Activated T-helper 1 cell treated with anti-CD3 and anti-CD28 coated beads, Interleukin-12 subunit alpha, Interleukin-12 subunit beta, Interleukin-2, Interleukin-4 antibody, amounts not matched to agents 30 ng/mL and 10 ng/mL and 1 ng/mL, durations not matched to agents 14 hours and 24 hours and 36 hours (primary cell): ENCODE measurements at regions not wholly inside any gene's neighbourhood (a gene's known extent, or its start where the extent isn't known, plus 50 kb on each side); places are given as distances from the start of the nearest gene placed in this dataset.
A peak's percentile ranks its signal among the peaks of the same experiment; 100 is the strongest.
"Not testable (repeated sequence)": the region's sequence is repeated elsewhere in the genome, so short reads cannot be mapped to it uniquely, and the experiment has no call there.

Experiments
- DNase-seq: peaks from one replicate; pipeline ENCODE4 v3.0.0; 2021; ENCODE audit warnings: low spot score
- H3K27ac Mint-ChIP-seq: one replicate; pipeline ENCODE4 v1.8.0; 2021; ENCODE audit warnings: mild to moderate bottlenecking, mixed read lengths
- H3K27me3 Mint-ChIP-seq: one replicate; pipeline ENCODE4 v1.8.0; 2022; ENCODE audit warnings: mild to moderate bottlenecking, moderate library complexity, mixed read lengths; ENCODE audit not compliant: insufficient read depth
- H3K36me3 Mint-ChIP-seq: one replicate; pipeline ENCODE4 v1.8.0; 2021; ENCODE audit warnings: low read depth, mixed read lengths
- H3K4me1 Mint-ChIP-seq: one replicate; pipeline ENCODE4 v1.8.0; 2021; ENCODE audit warnings: low read depth, mixed read lengths
- H3K4me3 Mint-ChIP-seq: one replicate; pipeline ENCODE4 v1.8.0; 2021; ENCODE audit warnings: mild to moderate bottlenecking, moderate library complexity, mixed read lengths
- H3K9me3 Mint-ChIP-seq: one replicate; pipeline ENCODE4 v1.8.0; 2021; ENCODE audit warnings: mixed read lengths
- intact Hi-C: fragments of 100-400 bp; cut with micrococcal nuclease; formaldehyde crosslinking; loops from one replicate; pipeline ENCODE4 v1.15.1; 2024

DNA sequence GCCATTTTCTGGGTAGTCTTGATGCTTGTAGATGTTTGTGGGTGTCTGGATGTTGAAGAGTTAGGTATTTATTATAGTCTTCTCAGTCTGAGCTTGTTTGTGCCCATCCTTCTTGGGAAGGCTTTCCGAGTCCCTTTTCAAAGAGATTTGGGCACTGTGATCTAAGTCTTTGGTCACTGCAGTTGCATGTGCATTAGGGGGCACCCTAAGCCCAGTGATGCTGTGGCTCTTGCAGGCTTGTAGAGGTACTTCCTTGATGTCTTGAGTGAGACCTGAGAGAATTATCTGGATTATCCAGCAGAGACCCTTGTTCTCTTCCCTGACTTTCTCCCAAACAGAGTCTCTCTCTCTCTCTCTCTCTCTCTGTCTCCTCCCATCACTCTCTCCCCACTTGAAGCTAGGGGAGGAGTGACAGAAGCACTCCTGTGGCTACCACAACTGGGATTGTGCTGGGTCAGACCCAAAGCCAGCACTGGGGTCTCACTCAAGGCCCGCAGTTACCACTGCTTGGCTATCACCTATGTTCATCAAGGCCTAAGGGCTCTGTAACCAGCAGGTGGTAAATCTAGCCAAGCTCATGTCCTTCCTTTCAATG lies 68.5 kb downstream of the TMCO5A start:
- Mint-ChIP-seq H3K36me3 (no peaks in the 10 kb centered on the region), H3K27me3 (peaks cover 7% of the 10 kb centered on the region), H3K9me3 (no peaks in the 10 kb centered on the region), H3K27ac (no peak overlapping the region), H3K4me3 (no peak overlapping the region), H3K4me1 (no peaks in the 10 kb centered on the region)
- intact Hi-C loops: loop anchor here (1.0 to 2.0 kb wide), 2 partner anchors 351 to 388 kb away; no protein-coding TSS in a partner anchor
- DNase-seq: peak; percentile 10

DNA sequence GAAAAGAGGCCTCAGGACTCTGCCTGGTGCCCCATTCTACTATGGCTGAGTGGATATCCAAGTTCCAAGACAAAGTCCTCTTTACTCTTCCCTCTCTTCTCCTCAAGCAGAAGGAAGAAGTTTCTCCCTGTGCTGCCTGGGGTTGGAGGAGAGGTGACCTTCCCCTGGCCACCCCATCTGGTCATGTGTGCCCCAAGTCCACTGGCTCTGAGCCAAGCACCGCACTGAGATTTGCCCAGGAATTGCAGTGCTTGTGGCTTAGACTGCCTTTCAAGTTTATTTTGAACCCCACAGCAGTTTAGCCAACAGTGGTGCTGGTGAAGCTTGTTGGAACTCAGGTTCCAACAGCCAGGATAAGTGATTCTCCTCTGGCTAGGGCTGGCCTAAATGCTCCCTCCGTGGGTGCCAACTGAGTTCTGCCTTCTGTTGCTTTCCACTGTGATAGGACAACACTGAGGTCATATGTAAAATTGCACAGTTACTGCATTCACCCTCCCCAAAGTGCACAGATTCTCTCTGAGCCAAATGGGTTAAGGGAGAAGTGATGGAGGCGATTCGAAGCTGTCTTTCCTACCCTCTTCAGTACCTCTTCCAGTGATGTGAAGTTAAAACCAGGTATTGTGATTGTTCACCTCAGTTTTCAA lies 69.9 kb downstream of the TMCO5A start:
- no peaks in the 10 kb centered on the region for H3K9me3 Mint-ChIP-seq
- DNase-seq: no peak
- H3K36me3 Mint-ChIP-seq: no peaks in the 10 kb centered on the region
- intact Hi-C loops: no loop called here
- no peaks in the 10 kb centered on the region for H3K4me1 Mint-ChIP-seq
- no peak overlapping the region for H3K4me3 Mint-ChIP-seq
- H3K27me3 Mint-ChIP-seq: peaks cover 4% of the 10 kb centered on the region
- no peak overlapping the region for H3K27ac Mint-ChIP-seq

DNA sequence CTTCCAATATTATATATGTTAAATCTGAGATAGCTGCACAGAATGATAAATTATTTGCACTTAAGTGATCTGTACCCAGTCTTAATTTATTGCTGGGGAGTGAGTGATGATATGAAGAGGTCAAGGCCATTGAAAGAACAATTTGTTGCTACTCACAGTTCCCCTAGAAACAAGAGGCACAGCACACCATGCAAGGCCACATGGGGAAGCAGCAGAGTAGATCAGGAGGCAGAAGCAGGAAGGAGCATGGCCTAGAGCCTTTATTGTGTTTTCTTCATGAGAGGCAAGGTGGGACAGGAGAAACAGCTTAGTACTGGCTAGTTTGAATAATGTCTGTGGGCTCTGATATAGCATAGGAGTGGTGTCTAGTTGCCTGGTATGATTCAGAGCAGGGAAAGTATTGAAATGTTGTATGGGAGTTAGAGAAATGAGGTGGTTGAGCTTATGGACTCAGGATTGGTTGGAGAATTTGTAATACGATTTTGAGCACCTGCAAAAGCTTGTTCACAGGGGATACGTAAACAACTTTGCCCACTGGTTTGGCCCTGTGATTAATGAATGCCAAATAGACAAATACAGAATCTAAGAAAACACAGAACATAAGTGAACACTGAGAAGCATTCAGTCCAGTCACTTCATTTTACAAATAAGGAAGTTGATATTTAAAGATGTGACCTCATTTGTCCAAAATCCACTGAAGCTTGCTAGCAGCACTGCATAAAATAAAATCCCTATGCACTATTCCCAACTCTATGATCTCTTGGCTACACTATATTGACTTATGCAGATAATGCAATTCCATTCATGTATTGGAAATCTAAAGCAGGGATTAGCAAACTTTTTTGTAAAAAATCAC lies 71.7 kb downstream of the TMCO5A start:
- Mint-ChIP-seq H3K4me3 (no peak overlapping the region), H3K4me1 (no peaks in the 10 kb centered on the region), H3K27me3 (peaks cover 4% of the 10 kb centered on the region), H3K36me3 (no peaks in the 10 kb centered on the region), H3K27ac (no peak overlapping the region), H3K9me3 (no peaks in the 10 kb centered on the region)
- no peak for DNase-seq
- intact Hi-C loops: no loop called here

DNA sequence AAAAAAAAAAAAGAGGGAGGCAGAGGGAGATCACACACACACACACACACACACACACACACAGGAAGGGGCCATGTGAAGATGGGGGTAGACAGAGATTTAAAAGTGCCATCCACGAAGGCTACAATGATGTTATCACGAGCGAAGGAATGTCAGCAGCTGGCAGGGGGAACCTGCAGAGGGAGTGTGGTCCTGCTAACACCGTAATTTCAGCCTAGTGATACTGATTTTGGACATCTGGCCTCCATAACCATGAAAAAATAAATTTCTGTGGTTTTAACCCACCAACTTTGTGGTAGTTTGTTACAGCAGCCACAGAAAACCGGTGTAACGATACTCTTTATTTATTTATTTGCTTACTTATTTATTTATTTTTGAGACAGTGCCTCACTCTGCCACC lies 76.0 kb downstream of the TMCO5A start:
- Mint-ChIP-seq H3K4me1 (no peaks in the 10 kb centered on the region), H3K27me3 (no peaks in the 10 kb centered on the region), H3K36me3 (no peaks in the 10 kb centered on the region), H3K27ac (no peak overlapping the region), H3K4me3 (no peak overlapping the region), H3K9me3 (no peaks in the 10 kb centered on the region)
- intact Hi-C loops: no loop called here
- no peak for DNase-seq

DNA sequence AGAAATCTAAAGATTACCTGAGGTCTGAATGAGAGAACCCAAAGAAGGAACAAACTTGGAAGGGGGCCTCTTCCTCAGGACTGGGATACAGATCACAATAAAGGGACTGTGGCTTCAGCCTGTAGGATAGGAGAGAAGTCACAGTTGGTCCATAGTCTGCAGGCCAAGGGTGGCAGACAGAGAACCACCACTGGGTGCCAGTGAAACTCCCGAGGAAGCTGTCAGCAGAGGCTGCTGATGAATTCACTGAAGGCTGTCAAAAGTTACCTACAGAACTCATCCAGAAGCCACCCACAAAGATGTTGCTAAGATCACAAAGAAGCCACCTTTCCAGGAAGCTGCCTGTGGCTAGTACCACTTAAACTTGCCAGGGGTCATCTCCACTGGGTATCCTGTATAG lies 78.5 kb downstream of the TMCO5A start:
- H3K27ac Mint-ChIP-seq: no peak overlapping the region
- no peak for DNase-seq
- H3K36me3 Mint-ChIP-seq: no peaks in the 10 kb centered on the region
- H3K4me3 Mint-ChIP-seq: no peak overlapping the region
- no peaks in the 10 kb centered on the region for H3K4me1 Mint-ChIP-seq
- intact Hi-C loops: no loop called here
- no peaks in the 10 kb centered on the region for H3K27me3 Mint-ChIP-seq
- no peaks in the 10 kb centered on the region for H3K9me3 Mint-ChIP-seq

DNA sequence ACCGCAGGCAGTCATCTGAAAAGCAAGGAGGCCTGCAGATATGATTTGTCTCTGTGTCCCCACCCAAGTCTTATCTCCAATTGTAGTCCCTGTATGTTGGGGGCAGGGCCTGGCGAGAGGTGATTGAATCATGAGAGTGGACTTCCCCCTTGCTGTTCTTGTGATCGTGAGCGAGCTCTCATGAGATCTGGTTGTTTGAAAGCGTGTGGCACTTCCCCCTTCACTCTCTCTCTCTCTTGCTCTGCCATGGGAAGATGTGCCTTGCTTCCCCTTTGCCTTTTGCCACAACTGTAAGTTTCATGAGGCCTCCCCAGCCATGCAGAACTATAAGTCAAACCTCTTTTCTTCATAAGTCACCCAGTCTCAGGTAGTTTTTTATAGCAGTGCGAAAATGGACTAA lies 83.3 kb downstream of the TMCO5A start:
- Mint-ChIP-seq H3K4me1 (no peaks in the 10 kb centered on the region), H3K9me3 (no peaks in the 10 kb centered on the region), H3K27ac (no peak overlapping the region), H3K4me3 (no peak overlapping the region), H3K36me3 (no peaks in the 10 kb centered on the region), H3K27me3 (peaks cover 6% of the 10 kb centered on the region)
- no peak for DNase-seq
- intact Hi-C loops: no loop called here

DNA sequence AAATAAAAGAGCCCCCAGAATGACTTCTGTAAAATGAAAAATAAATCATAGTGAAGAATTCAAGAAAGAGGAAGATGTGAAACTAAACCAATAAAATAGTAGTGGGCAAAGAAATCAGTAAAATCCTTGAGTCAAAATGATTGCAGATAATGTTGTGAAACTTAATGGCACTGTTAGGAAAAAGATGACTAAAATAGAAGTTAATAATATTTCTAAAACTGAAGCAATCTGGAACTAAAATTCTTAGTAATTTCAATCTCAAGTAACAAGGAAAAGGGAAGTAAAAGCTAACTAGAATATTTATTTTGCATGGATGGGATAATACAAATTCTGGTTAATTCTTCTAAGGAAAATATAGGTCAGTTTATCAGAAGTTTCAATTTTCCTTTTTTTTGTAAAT lies 84.6 kb downstream of the TMCO5A start:
- no peaks in the 10 kb centered on the region for H3K4me1 Mint-ChIP-seq
- H3K4me3 Mint-ChIP-seq: no peak overlapping the region
- no peak overlapping the region for H3K27ac Mint-ChIP-seq
- no peaks in the 10 kb centered on the region for H3K36me3 Mint-ChIP-seq
- DNase-seq: no peak
- intact Hi-C loops: no loop called here
- H3K27me3 Mint-ChIP-seq: peaks cover 7% of the 10 kb centered on the region
- H3K9me3 Mint-ChIP-seq: no peaks in the 10 kb centered on the region

DNA sequence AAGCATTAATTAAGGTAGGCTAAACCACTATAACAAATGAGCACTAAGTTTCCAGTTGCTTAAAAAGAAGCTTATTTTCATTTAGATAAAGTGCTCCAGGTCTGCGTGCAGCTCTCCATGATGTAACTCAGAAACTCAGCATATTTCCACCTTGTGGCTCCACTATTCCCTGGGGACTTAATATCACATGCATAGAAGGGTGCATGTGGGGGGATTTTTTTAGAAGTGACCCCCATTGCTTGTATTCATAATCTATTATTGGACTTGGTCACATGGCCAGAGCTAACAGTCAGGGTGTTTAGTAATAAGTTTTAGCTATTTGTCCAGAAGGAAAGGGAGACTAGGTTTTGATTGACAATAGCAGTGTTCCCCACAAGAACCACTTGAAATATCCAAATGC lies 86.8 kb downstream of the TMCO5A start:
- Mint-ChIP-seq H3K36me3 (no peaks in the 10 kb centered on the region), H3K4me1 (no peaks in the 10 kb centered on the region), H3K27ac (no peak overlapping the region), H3K27me3 (peaks cover 10% of the 10 kb centered on the region), H3K9me3 (no peaks in the 10 kb centered on the region), H3K4me3 (no peak overlapping the region)
- DNase-seq: no peak
- intact Hi-C loops: no loop called here

DNA sequence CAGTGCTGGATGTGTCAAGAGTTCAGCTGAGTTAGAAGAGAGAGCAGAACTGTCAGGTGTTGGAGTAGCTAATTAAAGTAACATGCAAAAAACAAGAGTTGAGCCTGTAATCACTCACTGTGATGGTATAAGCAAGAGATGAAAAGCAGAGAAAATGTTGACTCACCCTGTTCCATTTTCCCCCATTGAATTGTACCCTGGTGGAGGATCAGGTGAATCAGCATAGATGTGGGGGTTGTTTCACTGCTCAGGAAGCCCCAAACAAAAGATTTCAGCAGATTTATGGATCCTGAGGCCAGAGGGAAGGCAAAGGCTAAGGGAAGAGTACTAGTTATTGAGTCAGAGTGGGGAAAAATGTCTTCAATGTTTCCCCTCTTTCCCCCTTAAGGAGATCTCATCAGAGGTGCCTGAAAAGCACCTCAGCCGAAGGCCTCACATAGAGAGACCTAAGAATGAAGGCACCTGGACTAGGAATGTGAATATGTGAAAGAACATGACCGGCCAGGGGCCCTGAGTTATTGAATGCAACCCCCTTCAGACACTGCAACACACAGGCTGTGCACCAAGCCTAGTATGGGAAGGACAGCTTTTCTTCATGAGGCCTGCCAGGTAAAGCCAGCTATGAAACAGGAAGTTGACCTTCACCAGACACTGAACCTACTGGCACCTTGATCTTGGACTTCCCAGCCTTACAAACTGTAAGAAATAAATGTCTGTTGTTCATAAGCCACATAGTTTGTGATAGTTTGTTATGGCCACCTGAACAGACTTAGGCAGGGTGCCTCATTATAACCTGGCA lies 90.1 kb downstream of the TMCO5A start:
- no peak overlapping the region for H3K4me3 Mint-ChIP-seq
- intact Hi-C loops: no loop called here
- no peaks in the 10 kb centered on the region for H3K4me1 Mint-ChIP-seq
- H3K9me3 Mint-ChIP-seq: no peaks in the 10 kb centered on the region
- H3K36me3 Mint-ChIP-seq: no peaks in the 10 kb centered on the region
- H3K27me3 Mint-ChIP-seq: peaks cover 11% of the 10 kb centered on the region
- DNase-seq: no peak
- H3K27ac Mint-ChIP-seq: no peak overlapping the region

DNA sequence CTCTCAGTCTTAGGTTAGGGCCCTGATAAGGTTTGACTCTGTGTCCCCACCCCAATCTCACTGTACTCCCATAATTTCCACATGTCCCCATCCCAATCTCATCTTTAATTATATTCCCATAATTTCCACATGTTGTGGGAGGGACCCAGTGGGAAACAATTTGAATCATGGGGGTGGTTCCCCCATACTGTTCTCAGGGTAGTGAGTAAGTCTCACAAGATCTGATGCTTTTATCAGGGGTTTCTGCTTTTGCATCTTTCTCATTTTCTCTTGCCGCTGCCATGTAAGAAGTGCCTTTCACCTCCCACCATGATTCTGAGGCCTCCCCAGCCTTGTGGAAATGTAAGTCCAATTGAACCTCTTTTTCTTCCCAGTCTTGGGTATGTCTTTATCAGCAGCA lies 91.2 kb downstream of the TMCO5A start:
- DNase-seq, H3K4me3 Mint-ChIP-seq, intact Hi-C loops, H3K27me3 Mint-ChIP-seq, H3K9me3 Mint-ChIP-seq, H3K4me1 Mint-ChIP-seq, H3K36me3 Mint-ChIP-seq, H3K27ac Mint-ChIP-seq: not testable (repeated sequence)

DNA sequence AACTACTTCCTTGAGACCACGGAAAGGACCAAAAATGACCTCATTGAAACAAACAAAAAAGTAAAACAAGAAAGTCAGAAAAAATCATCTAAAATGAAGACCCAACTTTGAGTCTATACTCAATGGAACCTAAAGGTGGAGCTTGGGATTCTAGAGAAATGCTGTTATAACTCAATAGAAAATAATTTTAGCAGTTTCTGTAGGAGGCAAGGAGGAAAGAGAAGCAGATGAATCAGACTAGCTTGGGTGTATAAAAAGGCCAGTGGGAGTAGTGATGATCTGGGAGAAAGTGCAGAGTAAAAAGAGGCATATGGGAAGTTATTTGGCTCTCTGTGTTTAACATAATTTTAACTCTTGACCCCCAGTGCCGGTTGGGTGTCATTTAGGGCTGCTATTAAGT lies 94.4 kb downstream of the TMCO5A start:
- intact Hi-C loops: no loop called here
- no peak for DNase-seq
- Mint-ChIP-seq H3K27me3 (peaks cover 7% of the 10 kb centered on the region), H3K9me3 (no peaks in the 10 kb centered on the region), H3K4me3 (no peak overlapping the region), H3K36me3 (no peaks in the 10 kb centered on the region), H3K4me1 (no peaks in the 10 kb centered on the region), H3K27ac (no peak overlapping the region)

DNA sequence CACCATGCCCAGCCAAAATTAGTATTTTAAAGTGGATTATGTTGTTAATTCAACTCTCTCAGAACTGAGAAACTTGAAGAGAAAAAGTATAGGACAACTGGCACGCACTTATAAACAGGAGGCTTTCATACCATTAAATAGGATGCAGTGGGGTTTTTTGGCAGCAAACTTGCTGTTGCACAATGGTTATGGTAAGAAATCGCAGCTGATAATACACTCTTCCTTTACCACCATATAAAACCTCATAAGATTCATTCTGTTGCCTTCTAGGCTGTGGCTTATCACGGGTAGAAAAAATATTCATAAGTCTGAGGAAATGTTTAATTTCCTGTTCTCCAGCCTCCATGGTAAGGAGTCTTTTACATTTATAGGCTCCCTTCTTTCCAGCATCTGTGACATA lies 95.3 kb downstream of the TMCO5A start:
- Mint-ChIP-seq H3K27me3 (peaks cover 5% of the 10 kb centered on the region), H3K36me3 (no peaks in the 10 kb centered on the region), H3K4me3 (no peak overlapping the region), H3K27ac (no peak overlapping the region), H3K4me1 (no peaks in the 10 kb centered on the region), H3K9me3 (no peaks in the 10 kb centered on the region)
- intact Hi-C loops: no loop called here
- no peak for DNase-seq

DNA sequence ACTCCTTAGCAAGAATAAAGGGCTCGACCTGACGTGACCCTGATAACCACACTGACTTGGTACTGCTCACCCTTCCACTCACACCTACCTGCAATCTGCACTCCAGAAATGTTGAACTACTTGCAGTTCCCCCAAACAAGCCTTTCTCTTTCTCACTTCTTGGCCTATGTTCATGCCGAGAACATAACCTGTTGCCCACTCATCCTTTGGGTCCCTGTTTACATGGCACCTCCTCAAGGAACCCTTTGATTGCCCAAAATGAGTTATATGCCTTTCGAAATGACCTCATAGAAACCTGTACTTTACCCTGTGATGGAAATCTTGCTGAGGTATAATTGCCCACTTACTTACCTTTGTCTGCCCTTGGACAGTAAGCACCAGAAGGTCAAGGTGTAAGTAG lies 96.2 kb downstream of the TMCO5A start:
- H3K27ac Mint-ChIP-seq: no peak overlapping the region
- H3K4me3 Mint-ChIP-seq: no peak overlapping the region
- no peaks in the 10 kb centered on the region for H3K36me3 Mint-ChIP-seq
- intact Hi-C loops: no loop called here
- no peaks in the 10 kb centered on the region for H3K9me3 Mint-ChIP-seq
- H3K4me1 Mint-ChIP-seq: no peaks in the 10 kb centered on the region
- peaks cover 5% of the 10 kb centered on the region for H3K27me3 Mint-ChIP-seq
- no peak for DNase-seq
